ENCODE measurements at regions not wholly inside any gene's neighbourhood (a gene's known extent, or its start where the extent isn't known, plus 50 kb on each side); places are given as distances from the start of the nearest gene placed in this dataset.

DNA sequence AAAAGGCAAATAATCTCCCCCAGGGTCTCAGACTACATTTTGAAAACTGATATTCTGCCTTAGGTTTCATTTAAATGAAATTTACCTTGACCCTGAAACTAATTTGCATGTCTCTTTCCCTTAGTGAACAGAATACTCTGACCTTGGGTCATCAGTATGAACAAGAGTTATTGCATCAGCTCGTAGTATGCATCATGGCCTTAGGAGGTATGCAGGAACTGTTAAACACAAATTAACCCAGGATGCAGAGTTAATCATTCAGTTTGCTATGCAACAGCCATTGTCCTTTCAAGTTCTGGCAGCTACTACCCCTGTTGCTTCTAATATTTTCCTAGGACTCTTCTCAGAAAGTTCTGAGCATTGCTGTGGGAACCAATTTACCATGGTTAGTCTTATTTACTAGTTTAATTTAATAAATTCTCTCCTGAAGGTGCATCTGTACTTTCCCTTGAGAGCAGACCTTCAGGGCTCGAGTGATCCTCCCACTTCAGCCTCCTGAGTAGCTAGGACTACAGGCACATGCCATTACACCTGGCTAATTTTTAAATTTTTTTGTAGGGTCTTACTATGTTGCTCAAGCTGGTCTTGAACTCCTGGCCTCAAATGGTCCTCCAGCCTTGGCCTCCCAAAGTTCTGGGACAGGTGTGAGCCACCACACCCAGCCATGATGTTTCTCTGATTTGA, 126.7 kb downstream of the TTC6 start (continued):
- TF ChIP-seq, protein P1, sequence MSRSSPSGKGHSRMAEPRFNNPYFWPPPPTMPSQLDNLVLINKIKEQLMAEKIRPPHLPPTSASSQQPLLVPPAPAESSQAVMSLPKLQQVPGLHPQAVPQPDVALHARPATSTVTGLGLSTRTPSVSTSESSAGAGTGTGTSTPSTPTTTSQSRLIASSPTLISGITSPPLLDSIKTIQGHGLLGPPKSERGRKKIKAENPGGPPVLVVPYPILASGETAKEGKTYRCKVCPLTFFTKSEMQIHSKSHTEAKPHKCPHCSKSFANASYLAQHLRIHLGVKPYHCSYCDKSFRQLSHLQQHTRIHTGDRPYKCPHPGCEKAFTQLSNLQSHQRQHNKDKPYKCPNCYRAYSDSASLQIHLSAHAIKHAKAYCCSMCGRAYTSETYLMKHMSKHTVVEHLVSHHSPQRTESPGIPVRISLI (CRISPR knock-in tag; IDR thresholded peaks at IDR 0.05; ENCODE audit: borderline replicate concordance): no peak
- TF ChIP-seq NFATC3 (CRISPR knock-in tag; IDR thresholded peaks at IDR 0.05): peak; percentile 50; the same call in 1 of the 2 replicates
- TF ChIP-seq, protein P2, sequence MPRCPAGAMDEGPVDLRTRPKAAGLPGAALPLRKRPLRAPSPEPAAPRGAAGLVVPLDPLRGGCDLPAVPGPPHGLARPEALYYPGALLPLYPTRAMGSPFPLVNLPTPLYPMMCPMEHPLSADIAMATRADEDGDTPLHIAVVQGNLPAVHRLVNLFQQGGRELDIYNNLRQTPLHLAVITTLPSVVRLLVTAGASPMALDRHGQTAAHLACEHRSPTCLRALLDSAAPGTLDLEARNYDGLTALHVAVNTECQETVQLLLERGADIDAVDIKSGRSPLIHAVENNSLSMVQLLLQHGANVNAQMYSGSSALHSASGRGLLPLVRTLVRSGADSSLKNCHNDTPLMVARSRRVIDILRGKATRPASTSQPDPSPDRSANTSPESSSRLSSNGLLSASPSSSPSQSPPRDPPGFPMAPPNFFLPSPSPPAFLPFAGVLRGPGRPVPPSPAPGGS (CRISPR knock-in tag; IDR thresholded peaks at IDR 0.05): no peak
- TF ChIP-seq, protein P3, sequence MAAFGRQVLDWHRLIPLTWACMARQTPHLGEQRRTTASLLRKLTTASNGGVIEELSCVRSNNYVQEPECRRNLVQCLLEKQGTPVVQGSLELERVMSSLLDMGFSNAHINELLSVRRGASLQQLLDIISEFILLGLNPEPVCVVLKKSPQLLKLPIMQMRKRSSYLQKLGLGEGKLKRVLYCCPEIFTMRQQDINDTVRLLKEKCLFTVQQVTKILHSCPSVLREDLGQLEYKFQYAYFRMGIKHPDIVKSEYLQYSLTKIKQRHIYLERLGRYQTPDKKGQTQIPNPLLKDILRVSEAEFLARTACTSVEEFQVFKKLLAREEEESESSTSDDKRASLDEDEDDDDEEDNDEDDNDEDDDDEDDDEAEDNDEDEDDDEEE (CRISPR knock-in tag; IDR thresholded peaks at IDR 0.05): no peak
- TF ChIP-seq, protein P4, sequence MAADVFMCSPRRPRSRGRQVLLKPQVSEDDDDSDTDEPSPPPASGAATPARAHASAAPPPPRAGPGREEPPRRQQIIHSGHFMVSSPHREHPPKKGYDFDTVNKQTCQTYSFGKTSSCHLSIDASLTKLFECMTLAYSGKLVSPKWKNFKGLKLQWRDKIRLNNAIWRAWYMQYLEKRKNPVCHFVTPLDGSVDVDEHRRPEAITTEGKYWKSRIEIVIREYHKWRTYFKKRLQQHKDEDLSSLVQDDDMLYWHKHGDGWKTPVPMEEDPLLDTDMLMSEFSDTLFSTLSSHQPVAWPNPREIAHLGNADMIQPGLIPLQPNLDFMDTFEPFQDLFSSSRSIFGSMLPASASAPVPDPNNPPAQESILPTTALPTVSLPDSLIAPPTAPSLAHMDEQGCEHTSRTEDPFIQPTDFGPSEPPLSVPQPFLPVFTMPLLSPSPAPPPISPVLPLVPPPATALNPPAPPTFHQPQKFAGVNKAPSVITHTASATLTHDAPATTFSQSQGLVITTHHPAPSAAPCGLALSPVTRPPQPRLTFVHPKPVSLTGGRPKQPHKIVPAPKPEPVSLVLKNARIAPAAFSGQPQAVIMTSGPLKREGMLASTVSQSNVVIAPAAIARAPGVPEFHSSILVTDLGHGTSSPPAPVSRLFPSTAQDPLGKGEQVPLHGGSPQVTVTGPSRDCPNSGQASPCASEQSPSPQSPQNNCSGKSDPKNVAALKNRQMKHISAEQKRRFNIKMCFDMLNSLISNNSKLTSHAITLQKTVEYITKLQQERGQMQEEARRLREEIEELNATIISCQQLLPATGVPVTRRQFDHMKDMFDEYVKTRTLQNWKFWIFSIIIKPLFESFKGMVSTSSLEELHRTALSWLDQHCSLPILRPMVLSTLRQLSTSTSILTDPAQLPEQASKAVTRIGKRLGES (CRISPR knock-in tag; IDR thresholded peaks at IDR 0.05; ENCODE audit: borderline replicate concordance): no peak
- TF ChIP-seq NR2F1 (CRISPR knock-in tag; IDR thresholded peaks at IDR 0.05): peak; percentile 47 to 55; a peak in 2 of 4 replicates
- no peak for TF ChIP-seq NR2C2 (CRISPR knock-in tag; IDR thresholded peaks at IDR 0.05; ENCODE audit: borderline replicate concordance)
- TF ChIP-seq HDAC1 (CRISPR knock-in tag; IDR thresholded peaks at IDR 0.05): no peak
- TF ChIP-seq SOX5 (CRISPR knock-in tag; IDR thresholded peaks at IDR 0.05; ENCODE audit: borderline replicate concordance): peak; percentile 64
- TF ChIP-seq ZNF547 (CRISPR knock-in tag; IDR thresholded peaks at IDR 0.05): no peak
- TF ChIP-seq BCL6 (CRISPR knock-in tag; IDR thresholded peaks at IDR 0.05): peak; percentile 39; the same call in 1 of the 2 replicates
- TF ChIP-seq NCOA2 (CRISPR knock-in tag; IDR thresholded peaks at IDR 0.05): peak; percentile 34; the same call in 1 of the 2 replicates
- TF ChIP-seq ZNF101 (CRISPR knock-in tag; IDR thresholded peaks at IDR 0.05; ENCODE audit: borderline replicate concordance, low read depth): no peak
- TF ChIP-seq SMAD9 (CRISPR knock-in tag; IDR thresholded peaks at IDR 0.05): 0 out of 2 replicates have a peak, but pooled peaks have one; percentile 57
- TF ChIP-seq ZNF614 (CRISPR knock-in tag; IDR thresholded peaks at IDR 0.05; ENCODE audit: borderline replicate concordance): 0 out of 2 replicates have a peak, but pooled peaks have one; percentile 20
- no peak for TF ChIP-seq ZBTB7A (CRISPR knock-in tag; IDR thresholded peaks at IDR 0.05)
- no peak for TF ChIP-seq ZSCAN20 (CRISPR knock-in tag; IDR thresholded peaks at IDR 0.05; ENCODE audit: borderline replicate concordance)
- no peak for TF ChIP-seq ZNF883 (CRISPR knock-in tag; IDR thresholded peaks at IDR 0.05; ENCODE audit: not compliant biosample characterization)
- TF ChIP-seq, protein P5, sequence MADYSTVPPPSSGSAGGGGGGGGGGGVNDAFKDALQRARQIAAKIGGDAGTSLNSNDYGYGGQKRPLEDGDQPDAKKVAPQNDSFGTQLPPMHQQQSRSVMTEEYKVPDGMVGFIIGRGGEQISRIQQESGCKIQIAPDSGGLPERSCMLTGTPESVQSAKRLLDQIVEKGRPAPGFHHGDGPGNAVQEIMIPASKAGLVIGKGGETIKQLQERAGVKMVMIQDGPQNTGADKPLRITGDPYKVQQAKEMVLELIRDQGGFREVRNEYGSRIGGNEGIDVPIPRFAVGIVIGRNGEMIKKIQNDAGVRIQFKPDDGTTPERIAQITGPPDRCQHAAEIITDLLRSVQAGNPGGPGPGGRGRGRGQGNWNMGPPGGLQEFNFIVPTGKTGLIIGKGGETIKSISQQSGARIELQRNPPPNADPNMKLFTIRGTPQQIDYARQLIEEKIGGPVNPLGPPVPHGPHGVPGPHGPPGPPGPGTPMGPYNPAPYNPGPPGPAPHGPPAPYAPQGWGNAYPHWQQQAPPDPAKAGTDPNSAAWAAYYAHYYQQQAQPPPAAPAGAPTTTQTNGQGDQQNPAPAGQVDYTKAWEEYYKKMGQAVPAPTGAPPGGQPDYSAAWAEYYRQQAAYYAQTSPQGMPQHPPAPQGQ (CRISPR knock-in tag; IDR thresholded peaks at IDR 0.05; ENCODE audit: borderline replicate concordance): 0 out of 2 replicates have a peak, but pooled peaks have one; percentile 35
